ENCODE measurements at regions not wholly inside any gene's neighbourhood (a gene's known extent, or its start where the extent isn't known, plus 50 kb on each side); places are given as distances from the start of the nearest gene placed in this dataset.
"Not testable (repeated sequence)": the region's sequence is repeated elsewhere in the genome, so short reads cannot be mapped to it uniquely, and the experiment has no call there.

DNA sequence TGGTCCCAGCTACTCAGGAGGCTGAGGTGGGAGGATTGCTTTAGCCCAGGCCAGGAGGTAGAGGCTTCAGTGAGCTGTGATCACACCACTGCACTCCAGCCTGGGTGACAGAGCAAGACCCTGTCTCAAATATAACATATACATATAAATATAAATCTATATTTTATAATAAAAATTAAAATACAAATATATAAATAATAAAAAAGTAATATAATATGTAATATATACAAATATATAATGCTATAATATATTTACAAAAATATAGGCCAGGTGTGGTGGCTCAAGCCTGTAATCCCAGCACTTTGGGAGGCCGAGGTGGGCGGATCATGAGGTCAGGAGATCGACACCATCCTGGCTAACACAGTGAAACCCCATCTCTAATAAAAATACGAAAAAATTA lies 131.4 kb downstream of the MFAP3L start:
- DNase-seq (ENCODE audit: low spot score), result not testable (repeated sequence)

DNA sequence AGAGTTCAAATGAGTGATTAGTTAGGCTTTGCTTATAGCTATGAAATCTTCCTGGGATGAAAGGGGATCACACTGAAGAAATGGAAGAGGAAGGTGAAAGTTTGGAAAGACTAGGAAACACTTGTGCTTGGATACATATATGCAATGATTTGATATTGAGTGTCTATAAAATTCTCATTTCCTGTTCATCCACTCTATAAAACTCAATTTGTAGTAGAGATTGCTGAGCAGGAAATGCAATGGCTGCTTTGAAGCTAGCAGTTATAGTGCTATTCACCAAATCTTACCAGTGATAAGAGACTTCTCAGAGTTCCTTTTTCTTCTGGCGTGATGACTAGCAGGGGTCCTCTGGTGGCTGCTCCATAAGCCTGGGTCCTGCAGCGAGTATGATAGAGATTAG lies 128.1 kb upstream of the HPF1 start:
- DNase-seq (ENCODE audit: low spot score), result no peak

DNA sequence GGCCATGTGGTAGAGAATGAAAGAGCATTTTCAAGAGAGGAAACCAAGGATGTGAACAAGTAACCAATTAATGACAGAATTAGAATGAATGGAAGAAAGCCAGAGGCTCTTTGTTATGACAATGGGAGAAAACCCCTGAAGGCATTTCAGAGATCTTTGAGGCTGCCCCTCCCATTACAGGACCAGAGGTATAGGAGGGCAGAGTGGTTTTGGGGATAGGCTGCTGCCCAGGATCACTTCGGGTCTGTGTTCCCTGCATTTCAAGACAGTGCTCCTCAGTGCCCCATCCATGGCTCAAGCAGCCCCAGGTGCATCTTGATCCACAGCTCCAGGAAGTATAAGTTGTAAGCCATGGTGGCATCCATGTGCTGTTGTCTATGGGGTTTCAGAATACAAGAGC lies 124.0 kb upstream of the HPF1 start:
- DNase-seq (ENCODE audit: low spot score), result no peak

DNA sequence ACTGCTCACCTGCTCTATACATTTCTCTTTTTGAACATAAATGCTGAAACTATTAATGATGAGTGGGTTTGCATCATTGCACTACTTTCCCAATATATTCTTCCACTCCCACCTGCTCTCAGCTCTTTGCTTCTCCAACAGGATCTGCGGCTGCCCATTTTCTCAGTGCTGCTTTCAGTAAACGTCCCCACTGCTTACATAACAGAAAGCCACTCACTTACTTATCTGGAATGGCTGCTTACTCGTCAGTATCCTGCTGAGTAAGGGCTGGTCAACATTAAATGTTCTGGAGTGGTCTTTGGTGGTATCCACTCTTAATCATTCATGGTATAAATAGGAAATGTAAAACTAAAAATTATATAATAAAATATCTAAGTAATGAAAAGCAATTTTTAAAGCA lies 112.8 kb upstream of the HPF1 start:
- no peak for DNase-seq (ENCODE audit: low spot score)

DNA sequence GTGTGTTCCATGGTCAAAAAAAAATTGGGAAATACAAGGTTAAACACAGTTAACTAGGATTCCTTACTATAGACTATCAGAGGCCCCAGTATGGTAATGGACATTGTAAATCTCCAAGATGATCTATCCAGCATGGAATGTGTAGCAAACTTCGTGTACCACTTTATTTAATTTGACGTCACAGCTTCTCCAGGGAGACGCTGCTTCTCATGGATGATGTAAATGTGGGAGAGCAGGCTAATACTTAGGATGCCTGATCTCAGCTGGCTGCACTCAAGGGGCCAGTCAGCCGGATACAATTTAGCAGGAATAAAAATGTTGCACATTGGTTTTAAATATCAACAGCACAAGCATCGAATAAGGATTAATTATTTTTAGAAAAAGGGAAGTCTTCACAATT lies 111.7 kb upstream of the HPF1 start:
- DNase-seq (ENCODE audit: low spot score), result no peak

DNA sequence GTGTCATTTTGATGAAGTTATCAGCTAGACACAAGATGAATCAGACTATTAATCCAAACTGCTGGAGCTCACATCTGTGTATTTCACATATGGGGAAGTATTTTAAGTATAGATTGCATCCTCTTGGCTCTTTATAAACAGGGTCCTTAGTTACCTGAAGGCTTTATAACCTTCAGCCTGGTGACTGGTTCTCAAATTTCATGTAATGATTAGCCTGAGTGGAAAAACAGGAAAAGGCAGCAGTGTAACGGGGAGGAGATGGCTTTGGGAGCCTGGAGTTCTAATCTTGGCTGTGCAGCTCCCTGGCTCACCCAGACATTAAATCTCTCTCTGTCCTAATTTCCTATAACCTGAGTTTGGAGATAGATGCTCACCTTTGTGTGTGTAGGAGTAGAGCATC lies 103.8 kb upstream of the HPF1 start:
- no peak for DNase-seq (ENCODE audit: low spot score)

DNA sequence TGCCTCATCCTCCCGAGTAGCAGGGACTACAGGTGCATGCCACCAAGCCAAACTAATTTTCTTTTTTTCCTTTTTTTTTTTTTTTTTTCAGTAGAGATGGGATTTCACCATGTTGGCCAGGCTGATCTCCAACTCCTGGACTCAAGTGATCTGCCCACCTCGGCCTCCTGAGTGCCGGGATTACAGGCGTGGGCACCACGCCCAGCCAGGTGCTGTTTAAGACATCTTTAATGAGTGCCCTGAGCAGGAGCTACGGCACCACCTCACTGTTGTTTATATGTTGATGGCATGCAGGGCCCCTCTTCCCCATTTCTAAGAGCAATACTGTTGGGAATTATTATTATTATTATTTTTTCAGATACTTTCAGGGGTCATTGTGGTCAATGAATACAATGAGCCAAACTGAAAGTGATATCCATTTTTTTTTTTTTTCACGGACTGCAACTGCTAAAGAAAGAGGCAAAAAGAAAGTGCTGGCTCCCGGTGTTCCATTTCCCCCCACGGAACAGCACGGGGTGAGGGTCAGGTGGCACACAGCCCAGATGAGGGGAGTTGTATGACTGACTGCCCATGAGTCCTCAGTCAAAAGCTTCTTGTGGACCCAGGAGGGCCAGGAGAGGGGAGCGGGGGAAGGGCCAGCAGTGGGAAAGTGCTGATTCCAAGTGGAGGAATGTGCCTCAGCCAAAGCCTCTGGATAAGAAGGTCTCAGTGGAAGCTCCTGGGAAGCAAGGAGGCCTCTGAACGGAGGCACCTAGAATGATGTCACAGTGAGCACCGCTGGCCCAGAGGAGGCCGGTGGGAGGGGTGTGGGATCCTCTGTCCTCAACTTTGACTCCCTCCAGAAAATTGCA lies 101.8 kb upstream of the HPF1 start:
- DNase-seq (ENCODE audit: low spot score), result no peak

DNA sequence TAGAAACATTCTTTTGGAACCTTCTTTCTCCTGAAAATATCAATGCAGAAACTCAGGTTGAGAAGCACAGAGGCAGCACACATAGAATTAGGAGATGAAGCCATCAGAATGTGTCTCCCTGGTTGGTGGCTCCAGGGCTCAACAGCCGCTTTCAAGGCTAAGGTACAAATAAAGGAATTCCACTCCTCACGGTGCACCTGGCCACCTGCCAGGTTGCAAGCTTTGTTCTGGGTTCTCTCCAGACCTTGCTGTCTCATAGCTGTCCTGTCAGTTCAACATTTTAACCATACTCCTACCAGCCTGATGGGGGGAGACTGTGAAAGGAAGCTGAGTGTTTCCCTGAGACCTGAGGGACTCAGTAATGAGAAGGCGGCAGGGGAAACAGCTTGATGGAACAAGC lies 96.3 kb upstream of the HPF1 start:
- no peak for DNase-seq (ENCODE audit: low spot score)

DNA sequence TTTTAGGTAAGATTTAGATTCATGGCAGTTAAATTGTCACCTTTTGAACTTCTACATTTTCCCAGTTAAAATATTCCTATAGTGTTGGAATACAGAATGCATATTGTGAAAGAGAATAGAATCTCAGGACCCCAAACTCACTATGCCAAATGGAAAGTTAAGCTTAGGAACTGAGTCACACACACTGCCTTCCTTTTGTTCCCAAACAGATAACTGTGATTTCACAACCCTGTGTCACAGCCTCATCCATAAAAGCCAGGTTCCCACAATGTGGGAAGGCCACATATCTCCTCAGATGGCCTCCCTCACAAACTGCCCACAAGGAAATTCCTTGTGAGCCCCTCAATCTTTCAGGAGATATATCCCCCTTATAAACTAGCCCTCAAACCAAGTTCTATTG lies 94.7 kb upstream of the HPF1 start:
- DNase-seq (ENCODE audit: low spot score), result no peak

DNA sequence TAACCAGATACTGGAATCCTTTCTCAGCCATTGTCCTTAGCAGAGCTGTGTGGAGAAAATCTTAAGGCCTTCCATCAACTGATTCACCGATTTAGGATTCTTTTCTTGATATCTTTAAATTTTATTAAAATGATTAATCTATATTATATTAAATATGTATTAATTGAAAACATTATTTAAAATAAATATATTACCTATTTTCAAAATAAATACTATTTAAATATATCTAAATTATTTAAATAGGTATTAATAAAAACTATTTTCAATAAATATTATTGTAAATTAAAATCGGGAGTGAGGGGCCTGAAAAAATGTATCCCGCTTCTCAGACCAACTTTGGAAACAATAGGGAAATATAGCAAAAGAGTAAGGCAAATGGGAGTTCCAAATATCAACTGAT lies 94.0 kb upstream of the HPF1 start:
- DNase-seq (ENCODE audit: low spot score), result no peak

DNA sequence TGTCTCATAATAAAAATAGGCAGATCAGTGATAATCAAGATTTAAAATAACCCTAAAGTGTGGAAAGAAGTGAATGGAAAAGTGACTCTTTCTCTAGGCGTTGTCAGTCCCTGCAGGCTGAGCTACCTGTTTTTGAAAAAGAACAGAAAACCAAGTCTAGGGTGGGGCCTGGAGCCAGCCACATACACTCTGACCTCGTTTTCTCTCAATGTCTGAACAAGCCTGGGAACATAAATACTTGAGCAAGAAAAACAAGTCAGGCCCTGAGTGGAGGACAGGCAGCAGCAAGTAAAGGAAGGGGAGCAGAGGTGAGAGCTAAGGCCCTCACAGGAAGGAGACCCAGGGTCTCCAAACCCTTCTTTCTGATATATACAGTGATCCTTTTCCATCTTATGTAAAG lies 91.7 kb upstream of the HPF1 start:
- no peak for DNase-seq (ENCODE audit: low spot score)

DNA sequence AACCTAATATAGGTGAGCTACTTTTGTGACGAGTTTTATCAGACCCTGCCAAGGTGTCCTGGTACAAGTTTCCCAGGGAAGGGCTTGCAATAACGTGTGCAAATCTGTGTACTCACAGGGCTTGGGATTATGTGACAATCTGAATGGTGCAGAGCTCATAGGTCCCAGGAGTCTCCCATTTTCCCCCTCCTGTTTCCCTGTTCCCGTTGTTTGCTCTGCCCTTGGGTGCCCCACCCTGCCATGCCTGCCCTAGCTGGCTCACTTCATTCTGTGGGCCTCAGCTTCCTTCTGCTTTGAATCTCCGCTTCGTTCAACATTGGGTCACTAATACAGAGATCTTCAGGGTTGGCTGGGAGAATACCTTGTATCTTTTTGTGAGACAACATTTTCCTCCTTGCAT lies 90.3 kb upstream of the HPF1 start:
- no peak for DNase-seq (ENCODE audit: low spot score)

DNA sequence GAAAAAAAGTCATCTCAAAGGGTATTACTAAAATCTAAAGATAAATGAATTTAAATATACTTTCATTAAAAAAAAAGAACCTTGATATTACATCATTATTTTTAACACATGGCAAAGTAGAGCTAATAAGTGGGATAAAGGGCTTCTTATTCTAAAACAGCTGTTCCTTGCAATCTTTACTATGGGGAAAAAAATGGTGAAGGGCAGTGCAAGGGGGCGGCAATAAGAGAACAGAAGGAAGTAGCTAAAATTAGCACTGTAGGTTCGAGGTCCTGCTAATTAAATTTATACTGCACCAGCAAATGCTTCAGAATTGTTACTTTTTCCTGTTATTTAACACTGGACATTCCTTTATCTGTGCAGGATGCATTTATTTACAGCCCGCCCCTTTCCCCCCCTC lies 89.4 kb upstream of the HPF1 start:
- DNase-seq (ENCODE audit: low spot score), result no peak

DNA sequence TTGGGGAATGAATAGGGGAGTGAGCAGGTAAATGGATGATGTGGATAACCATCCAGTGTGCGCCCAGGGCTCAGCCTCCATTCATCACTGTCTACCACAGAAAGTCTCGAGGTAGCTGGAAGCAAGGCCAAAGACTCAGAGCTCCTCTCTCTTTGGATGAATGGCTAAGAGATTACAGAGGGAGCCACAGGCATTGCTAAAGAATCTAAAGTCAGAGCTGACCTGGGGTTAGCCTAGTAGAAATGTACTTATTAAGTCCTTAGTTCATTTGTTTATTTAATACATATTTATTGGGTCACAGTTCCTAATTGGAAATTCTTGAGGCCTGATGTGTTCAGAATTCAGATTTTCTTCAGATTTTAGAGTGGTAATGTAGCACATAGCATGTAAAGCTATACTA lies 88.7 kb upstream of the HPF1 start:
- DNase-seq (ENCODE audit: low spot score), result no peak

DNA sequence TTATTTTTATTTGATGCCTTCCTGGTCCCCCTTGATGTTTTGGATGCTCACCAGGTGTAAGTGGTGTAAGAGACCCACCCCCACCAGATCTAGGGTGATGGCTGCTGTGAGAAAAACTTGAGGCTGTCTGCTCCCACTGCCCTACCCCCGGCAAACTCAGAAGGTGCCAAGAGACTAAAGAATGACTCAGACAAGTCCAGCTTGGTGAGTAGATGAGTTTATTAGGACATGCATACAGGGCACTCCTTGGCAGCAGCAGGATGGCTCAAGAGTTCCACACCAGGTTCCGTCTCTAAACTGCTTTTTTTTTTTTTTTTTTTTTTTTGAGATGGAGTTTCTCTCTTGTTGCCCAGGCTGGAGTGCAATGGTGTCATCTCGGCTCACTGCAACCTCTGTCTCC lies 84.0 kb upstream of the HPF1 start:
- DNase-seq (ENCODE audit: low spot score), result no peak

DNA sequence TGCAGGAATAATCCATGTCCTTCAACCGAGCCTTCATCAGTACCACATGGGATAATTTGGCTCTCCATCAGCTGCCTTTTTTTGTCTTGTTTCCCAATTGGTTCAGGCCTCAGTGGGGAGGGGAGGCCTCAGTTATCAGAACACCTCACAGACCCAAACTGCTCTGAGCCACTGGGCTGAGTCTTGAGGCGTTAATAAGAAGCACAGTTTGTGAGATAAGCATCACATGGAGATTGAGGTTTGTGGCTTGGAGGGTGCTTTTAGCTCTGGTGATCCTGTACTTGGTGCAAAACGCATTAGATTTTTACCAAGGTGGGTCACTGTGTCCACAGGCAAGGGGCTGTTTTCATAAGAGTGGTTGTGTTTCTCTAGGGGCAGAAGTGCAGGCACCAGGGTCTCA lies 82.8 kb upstream of the HPF1 start:
- DNase-seq (ENCODE audit: low spot score), result no peak

DNA sequence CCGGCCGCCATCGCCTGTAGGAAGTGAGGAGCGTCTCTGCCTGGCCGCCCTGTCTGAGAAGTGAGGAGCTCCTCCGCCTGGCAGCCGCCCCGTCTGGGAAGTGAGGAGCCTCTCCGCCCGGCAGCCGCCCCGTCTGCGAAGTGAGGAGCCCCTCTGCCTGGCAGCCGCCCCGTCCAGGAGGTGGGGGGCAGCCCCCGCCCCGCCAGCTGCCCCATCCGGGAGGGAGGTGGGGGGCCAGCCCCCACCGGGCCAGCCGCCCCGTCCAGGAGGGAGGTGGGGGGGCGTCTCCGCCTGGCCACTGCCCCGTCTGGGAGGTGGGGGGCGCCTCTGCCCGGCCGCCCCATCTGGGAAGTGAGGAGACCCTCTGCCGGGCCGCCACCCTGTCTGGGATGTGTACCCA lies 70.6 kb upstream of the HPF1 start:
- not testable (repeated sequence) for DNase-seq (ENCODE audit: low spot score)

DNA sequence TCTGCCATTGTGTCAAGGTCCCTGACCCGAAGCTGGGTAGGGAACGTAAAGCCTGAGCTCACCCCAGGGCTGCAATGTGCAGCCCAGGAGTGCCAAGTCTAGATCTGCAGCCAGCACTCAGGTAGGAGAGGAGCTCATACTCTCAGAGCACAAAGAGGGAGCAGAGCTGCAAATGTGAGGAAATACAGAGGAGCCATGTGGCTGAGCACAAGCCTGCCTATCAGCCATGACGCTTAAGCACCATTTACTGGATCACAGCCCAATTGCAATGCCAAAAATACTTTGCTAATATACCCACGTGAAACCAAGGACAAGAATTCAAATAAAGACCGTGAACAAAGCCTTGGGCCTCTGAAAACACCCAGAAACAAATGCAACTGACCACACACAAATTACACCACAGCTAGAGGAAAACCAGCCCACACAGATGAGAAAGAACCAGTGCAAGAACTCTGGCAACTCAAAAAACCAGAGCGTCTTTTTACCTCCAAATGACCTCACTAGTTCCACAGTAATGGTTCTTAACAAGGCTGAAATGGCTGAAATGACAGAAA lies 69.0 kb upstream of the HPF1 start:
- DNase-seq (ENCODE audit: low spot score), result no peak

DNA sequence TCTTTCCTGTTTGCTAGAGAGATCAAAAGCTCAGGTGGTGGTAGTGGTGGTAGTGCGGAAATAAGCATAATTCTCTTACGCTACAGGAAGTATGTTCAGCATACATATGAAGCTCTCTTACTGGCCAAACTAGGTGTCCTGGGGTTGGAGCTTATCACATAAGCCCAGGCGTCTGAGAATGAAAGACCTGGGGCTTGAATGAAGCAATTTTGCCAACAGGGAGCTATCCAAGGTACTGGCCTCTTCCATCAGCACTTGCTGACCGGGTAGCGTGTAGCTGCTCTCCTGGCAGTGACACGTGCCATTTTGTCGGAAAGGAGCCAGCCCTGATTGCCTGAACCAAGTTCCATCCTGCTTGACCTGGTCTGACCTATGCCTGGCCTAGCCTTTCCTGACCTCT lies 65.9 kb upstream of the HPF1 start:
- peak; percentile 68 for DNase-seq (ENCODE audit: low spot score)

DNA sequence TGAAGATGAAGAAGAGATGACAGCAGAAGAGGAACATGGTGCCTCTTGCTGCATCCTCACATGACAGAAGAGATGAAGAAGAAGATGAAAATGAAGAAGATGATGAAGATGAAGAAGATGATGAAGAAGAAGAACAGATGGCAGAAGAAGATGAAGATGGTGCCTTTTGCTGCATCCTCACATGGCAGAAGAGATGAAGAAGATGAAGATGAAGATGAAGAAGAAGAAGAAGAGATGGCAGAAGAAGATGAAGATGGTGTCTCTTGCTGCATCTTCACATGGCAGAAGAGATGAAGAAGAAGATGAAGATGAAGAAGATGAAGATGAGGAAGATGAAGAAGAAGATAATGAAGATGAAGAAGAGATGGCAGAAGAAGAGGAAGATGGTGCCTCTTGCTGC lies 63.7 kb upstream of the HPF1 start:
- no peak for DNase-seq (ENCODE audit: low spot score)

DNA sequence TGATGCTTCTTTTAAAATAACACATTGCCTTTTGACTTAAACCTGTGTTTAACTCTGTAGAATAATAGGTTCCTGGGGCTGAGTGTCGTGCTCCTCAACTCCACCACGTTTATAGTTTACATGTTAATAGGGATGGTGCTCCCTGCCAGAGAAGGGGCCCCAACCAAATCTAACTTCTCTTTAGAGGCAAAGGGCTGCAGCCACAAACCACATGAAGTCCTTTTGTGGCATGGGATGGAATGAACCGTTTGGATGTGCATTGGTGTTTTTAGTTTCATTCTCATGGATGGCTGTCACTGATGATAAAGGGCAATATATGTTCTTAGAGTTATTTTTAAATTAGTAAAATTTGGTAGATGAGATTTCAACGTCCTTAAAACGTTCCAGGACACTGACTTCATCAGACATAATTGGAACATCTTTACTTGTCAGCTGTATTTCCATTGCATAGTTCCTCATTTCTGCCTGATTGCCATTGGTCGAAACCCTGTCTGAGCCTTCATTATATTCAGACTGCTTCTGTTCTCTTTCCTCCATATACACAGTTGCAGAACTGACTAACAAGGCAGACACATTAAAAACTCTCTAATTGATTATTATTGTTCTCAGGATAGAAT lies 60.4 kb upstream of the HPF1 start:
- DNase-seq (ENCODE audit: low spot score), result no peak

DNA sequence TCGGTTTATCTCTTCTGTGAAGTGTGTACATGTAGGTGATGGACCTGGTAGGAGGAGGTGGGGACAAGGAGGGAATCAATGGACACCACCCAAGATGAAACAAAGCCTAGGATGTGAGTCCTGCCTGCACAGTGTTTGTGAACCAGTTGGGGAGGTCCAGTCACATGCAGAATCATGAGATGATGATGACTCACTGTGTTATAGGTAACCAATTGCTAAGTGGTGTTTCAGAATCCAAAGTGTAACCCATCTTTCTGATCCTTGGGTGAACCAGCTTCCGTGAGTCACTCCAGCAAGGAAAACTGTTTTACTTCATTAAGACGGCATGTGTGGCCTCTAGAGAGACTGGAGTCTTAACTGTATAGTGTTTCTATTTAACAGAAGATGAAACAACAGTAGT lies 57.9 kb upstream of the HPF1 start:
- no peak for DNase-seq (ENCODE audit: low spot score)

DNA sequence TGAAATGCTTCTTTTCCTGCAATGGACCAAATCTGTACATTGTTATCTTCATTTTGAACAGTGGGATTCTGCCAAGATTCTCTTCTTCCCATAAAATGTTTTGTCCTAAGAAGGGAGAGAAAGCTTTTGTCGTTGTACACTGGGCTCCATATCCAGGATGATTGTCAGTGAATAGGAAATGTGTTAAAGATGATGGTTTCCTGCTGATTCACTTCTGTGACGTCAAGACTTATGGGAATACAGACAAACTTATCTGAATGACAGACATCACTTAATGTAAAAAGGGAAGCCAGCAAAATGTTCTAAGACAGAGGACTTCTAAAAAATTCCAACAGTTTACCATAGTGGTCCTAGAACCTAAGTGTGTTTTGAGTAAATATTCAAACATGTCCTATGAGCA lies 53.7 kb upstream of the HPF1 start:
- DNase-seq (ENCODE audit: low spot score), result no peak

Data from ecto neural progenitor cell (in vitro differentiated cells).